IgD-negative memory B cell (primary cell): ENCODE measurements at regions not wholly inside any gene's neighbourhood (a gene's known extent, or its start where the extent isn't known, plus 50 kb on each side); places are given as distances from the start of the nearest gene placed in this dataset.
"Not testable (repeated sequence)": the region's sequence is repeated elsewhere in the genome, so short reads cannot be mapped to it uniquely, and the experiment has no call there.

Source experiments
- H3K27ac Mint-ChIP-seq, 3 donors: one replicate each; pipeline ENCODE4 v1.8.0; 2020 to 2022; ENCODE audit warnings: mild to moderate bottlenecking in 3 of 3, mixed read lengths in 3 of 3, moderate library complexity in 1 of 3
- H3K27me3 Mint-ChIP-seq: one replicate; pipeline ENCODE4 v1.8.0; 2021; ENCODE audit warnings: mixed read lengths
- H3K36me3 Mint-ChIP-seq: one replicate; pipeline ENCODE4 v1.8.0; 2020; ENCODE audit warnings: mild to moderate bottlenecking, mixed read lengths
- H3K4me1 Mint-ChIP-seq, 3 donors: one replicate each; pipeline ENCODE4 v1.8.0; 2020 to 2022; ENCODE audit warnings: mixed read lengths in 3 of 3, mild to moderate bottlenecking in 1 of 3
- H3K4me3 Mint-ChIP-seq, 4 donors: one replicate each; pipeline ENCODE4 v1.8.0; 2020 to 2022; ENCODE audit warnings: mild to moderate bottlenecking in 4 of 4, mixed read lengths in 4 of 4, moderate library complexity in 3 of 4
- H3K9me3 Mint-ChIP-seq, 3 donors: one replicate each; pipeline ENCODE4 v1.8.0; 2020 to 2021; ENCODE audit warnings: mixed read lengths in 3 of 3, mild to moderate bottlenecking in 1 of 3

DNA sequence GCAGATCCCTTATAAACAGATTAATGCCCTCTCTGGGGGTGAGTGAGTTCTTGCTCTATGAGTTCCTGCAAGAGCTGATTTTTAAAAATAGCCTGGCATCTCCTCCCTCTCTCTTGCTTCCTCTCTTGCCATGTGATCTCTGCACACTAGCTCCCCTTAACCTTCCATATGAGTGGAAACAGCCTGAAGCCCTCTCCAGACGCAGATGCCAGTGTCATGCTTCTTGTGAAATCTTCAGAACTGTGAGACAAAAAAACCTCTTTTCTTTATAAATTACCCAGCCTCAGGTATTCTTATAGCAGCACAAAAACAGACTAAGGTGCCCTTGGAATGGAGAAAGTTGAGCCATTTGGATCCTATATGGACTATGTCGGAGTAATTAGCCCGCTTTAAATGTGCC, 559.7 kb upstream of the CYLC2 start:
- no peaks in the 10 kb centered on the region for H3K4me1 Mint-ChIP-seq
- no peaks in the 10 kb centered on the region for H3K36me3 Mint-ChIP-seq
- peaks cover 2 to 4% (median 3%) of the 10 kb centered on the region in 3 donors for H3K9me3 Mint-ChIP-seq
- H3K27ac Mint-ChIP-seq: no peak overlapping the region
- no peak overlapping the region for H3K4me3 Mint-ChIP-seq
- H3K27me3 Mint-ChIP-seq: no peaks in the 10 kb centered on the region

DNA sequence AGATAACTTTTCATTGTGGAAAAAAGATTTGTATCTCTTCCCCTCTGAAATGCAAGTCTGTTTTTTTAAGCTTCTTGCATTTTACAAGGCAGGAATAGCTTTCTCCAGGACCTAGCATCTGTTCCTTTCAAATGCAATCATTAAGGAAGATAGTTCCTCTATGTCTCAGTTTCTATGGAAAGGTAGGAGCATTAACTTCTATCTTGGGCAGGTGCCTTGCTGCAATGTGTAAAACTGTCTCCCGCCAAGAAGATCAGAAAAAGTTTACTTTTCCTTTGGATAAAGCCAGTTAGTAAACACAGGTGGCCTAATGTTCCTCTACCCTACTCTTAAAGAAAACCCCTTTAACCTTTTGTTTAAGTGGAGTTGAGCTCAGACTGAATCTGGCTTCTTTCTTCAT, 560.6 kb upstream of the CYLC2 start:
- Mint-ChIP-seq H3K27me3 (no peaks in the 10 kb centered on the region), H3K36me3 (no peaks in the 10 kb centered on the region), H3K27ac (no peak overlapping the region), H3K9me3 (peaks cover 2 to 4% (median 3%) of the 10 kb centered on the region in 3 donors), H3K4me3 (no peak overlapping the region), H3K4me1 (no peaks in the 10 kb centered on the region)

- Mint-ChIP-seq H3K4me3 (no peak overlapping the region), H3K27me3 (no peaks in the 10 kb centered on the region), H3K27ac (no peak overlapping the region), H3K4me1 (no peaks in the 10 kb centered on the region), H3K9me3 (peaks cover 0 to 2% (median 1%) of the 10 kb centered on the region in 3 donors), H3K36me3 (no peaks in the 10 kb centered on the region)
These were observed 566.8 kb upstream of the CYLC2 start for GRCh38 chr9:102428305-102428704.

GRCh38 chr9:102416251-102416650, 578.9 kb upstream of the CYLC2 start:
- not testable (repeated sequence) for H3K4me1 Mint-ChIP-seq, H3K4me3 Mint-ChIP-seq, H3K27ac Mint-ChIP-seq, H3K36me3 Mint-ChIP-seq, H3K27me3 Mint-ChIP-seq
- peaks cover 0 to 15% (median 2%) of the 10 kb centered on the region in 3 donors for H3K9me3 Mint-ChIP-seq

DNA sequence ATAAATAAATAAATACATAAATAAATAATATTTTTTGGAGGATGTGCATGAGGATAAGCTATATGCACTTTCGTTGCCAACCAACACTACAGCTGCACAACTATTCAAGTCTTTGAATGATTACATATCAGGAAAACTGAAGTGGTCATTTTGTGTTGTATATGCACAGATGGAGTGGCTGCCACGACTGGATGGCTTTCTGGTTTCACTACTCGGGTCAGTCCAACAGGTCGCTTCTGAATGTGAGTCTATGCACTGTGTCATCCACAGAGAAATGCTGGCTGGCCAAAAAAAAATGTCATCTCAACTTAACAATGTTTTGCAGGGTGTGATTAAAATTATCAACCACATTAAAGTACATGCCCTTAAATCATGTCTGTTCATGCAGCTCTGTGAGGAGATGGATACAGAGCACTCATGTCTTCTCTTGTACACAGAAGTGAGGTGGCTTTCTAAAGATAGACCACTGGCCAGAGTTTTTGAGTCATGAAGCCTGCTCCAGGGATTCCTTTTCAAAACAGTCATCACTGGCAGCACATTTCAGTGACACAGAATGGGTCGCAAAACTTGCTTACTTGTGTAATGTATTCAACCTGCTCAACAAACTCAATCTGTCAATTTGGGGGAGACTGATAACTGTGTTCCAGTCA, 589.8 kb upstream of the CYLC2 start:
- Mint-ChIP-seq H3K4me3 (no peak overlapping the region), H3K36me3 (no peaks in the 10 kb centered on the region), H3K27ac (no peak overlapping the region), H3K27me3 (no peaks in the 10 kb centered on the region), H3K4me1 (no peaks in the 10 kb centered on the region), H3K9me3 (peaks cover 0 to 11% (median 2%) of the 10 kb centered on the region in 3 donors)

DNA sequence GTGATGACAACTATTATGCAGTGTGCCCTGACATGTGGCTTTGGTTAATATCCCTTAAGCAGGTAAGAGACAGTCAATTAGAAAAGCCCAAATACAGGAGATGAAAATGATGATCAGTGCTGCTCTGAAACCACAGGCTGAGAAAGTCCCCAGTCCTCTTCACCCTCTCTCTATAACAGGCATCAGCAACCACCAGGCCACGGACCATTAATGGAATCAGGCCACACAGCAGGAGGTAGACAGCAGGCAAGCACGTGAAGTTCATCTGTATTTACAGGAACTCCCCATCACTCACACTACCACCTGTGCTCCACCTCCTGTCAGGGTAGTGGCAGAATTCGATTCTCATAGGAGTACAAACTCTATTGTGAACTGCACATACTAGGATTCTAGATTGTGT, 591.6 kb upstream of the CYLC2 start:
- Mint-ChIP-seq H3K4me1 (no peaks in the 10 kb centered on the region), H3K27me3 (no peaks in the 10 kb centered on the region), H3K4me3 (no peak overlapping the region), H3K36me3 (no peaks in the 10 kb centered on the region), H3K9me3 (peaks cover 0 to 12% (median 2%) of the 10 kb centered on the region in 3 donors), H3K27ac (no peak overlapping the region)

- no peaks in the 10 kb centered on the region for H3K27me3 Mint-ChIP-seq
- H3K27ac Mint-ChIP-seq: no peak overlapping the region
- H3K9me3 Mint-ChIP-seq: peaks cover 0 to 5% (median 3%) of the 10 kb centered on the region in 3 donors
- H3K4me1 Mint-ChIP-seq: no peaks in the 10 kb centered on the region
- H3K4me3 Mint-ChIP-seq: no peak overlapping the region
- H3K36me3 Mint-ChIP-seq: no peaks in the 10 kb centered on the region
These were observed 596.9 kb upstream of the CYLC2 start for GRCh38 chr9:102398205-102398604.

- not testable (repeated sequence) for H3K27me3 Mint-ChIP-seq, H3K4me3 Mint-ChIP-seq, H3K36me3 Mint-ChIP-seq, H3K4me1 Mint-ChIP-seq, H3K27ac Mint-ChIP-seq
- peaks cover 1 to 12% (median 8%) of the 10 kb centered on the region in 3 donors for H3K9me3 Mint-ChIP-seq
These were observed 609.5 kb upstream of the CYLC2 start for GRCh38 chr9:102385620-102386019.

- Mint-ChIP-seq H3K4me1 (no peaks in the 10 kb centered on the region), H3K27me3 (no peaks in the 10 kb centered on the region), H3K9me3 (peaks cover 0 to 7% (median 0%) of the 10 kb centered on the region in 3 donors)
These were observed 624.2 kb upstream of the GRIN3A start for GRCh38 chr9:102362470-102363132.

DNA sequence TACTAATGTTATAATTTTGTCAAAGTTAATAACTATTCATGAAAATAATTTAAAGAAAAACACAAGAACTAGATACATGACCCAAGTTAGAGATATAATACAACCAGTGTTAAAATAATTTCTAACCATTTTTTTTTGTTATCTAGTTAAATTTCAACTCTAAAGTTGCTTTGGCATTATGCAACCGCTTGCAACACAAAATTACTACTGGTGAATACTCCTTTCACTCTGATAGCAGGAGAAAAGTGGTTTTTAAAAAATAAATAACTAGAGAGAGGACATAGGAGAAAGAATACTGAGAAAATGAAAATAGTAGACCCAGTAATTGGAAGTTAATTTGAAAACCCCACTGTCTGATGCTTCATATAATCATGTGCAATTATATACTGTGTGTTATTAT, 622.4 kb upstream of the GRIN3A start:
- Mint-ChIP-seq H3K9me3 (peaks cover 2 to 8% (median 6%) of the 10 kb centered on the region in 3 donors), H3K27ac (no peak overlapping the region), H3K36me3 (no peaks in the 10 kb centered on the region), H3K4me1 (no peaks in the 10 kb centered on the region), H3K27me3 (no peaks in the 10 kb centered on the region), H3K4me3 (no peak overlapping the region)

More at GRCh38 chr9:102362470-102363132, 624.2 kb upstream of the GRIN3A start:
- no peak overlapping the region for H3K27ac Mint-ChIP-seq
- no peak overlapping the region for H3K4me3 Mint-ChIP-seq
- no peaks in the 10 kb centered on the region for H3K36me3 Mint-ChIP-seq

- Mint-ChIP-seq H3K4me3 (no peak overlapping the region), H3K9me3 (peaks cover 6 to 15% (median 8%) of the 10 kb centered on the region in 3 donors), H3K27me3 (no peaks in the 10 kb centered on the region), H3K4me1 (no peaks in the 10 kb centered on the region), H3K36me3 (no peaks in the 10 kb centered on the region), H3K27ac (no peak overlapping the region)
These were observed 617.5 kb upstream of the GRIN3A start for GRCh38 chr9:102355982-102356381.

- H3K9me3 Mint-ChIP-seq: peaks cover 8 to 12% (median 9%) of the 10 kb centered on the region in 3 donors
- H3K36me3 Mint-ChIP-seq: no peaks in the 10 kb centered on the region
- no peak overlapping the region for H3K27ac Mint-ChIP-seq
- H3K4me3 Mint-ChIP-seq: no peak overlapping the region
- no peaks in the 10 kb centered on the region for H3K4me1 Mint-ChIP-seq
- no peaks in the 10 kb centered on the region for H3K27me3 Mint-ChIP-seq
These were observed 615.6 kb upstream of the GRIN3A start for GRCh38 chr9:102354041-102354440.

DNA sequence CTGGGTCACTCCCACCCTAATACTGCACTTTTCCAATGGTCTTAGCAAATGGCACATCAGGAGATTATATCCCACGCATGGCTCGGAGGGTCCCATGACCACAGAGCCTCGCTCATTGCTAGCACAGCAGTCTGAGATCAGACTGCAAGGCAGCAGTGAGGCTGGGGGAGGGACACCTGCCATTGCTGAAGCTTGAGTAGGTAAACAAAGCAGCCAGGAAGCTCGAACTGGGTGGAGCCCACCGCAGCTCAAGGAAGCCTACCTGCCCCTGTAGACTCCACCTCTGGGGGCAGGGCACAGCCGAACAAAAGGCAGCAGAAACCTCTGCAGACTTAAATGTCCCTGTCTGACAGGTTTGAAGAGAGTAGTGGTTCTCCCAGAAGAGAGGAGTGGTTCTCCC, 599.0 kb upstream of the GRIN3A start:
- H3K9me3 Mint-ChIP-seq, H3K4me3 Mint-ChIP-seq, H3K4me1 Mint-ChIP-seq, H3K27me3 Mint-ChIP-seq, H3K27ac Mint-ChIP-seq, H3K36me3 Mint-ChIP-seq: not testable (repeated sequence)

DNA sequence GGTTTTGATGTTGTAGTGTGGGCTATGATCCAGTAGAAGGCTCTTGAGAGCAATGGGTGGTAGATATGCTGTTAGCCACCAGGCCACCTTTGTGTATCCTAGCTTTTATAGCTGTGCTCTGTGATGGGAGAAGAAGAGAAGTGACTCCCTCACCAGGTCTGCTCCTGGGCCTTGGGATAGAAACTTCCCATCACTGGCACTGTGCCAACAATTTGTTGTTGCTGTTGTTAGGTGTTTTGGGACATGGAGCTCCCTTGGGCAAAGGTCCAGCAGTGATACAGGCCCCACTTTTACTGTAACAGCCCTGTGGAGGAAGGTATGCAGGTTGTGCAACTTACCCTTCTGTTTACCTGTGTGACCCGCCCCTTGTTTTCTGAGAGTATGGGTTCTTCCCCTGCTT, 570.9 kb upstream of the GRIN3A start:
- Mint-ChIP-seq H3K4me1 (no peaks in the 10 kb centered on the region), H3K36me3 (peaks cover 2% of the 10 kb centered on the region), H3K9me3 (peaks cover 5 to 11% (median 7%) of the 10 kb centered on the region in 3 donors), H3K27ac (no peak overlapping the region), H3K4me3 (no peak overlapping the region), H3K27me3 (no peaks in the 10 kb centered on the region)

DNA sequence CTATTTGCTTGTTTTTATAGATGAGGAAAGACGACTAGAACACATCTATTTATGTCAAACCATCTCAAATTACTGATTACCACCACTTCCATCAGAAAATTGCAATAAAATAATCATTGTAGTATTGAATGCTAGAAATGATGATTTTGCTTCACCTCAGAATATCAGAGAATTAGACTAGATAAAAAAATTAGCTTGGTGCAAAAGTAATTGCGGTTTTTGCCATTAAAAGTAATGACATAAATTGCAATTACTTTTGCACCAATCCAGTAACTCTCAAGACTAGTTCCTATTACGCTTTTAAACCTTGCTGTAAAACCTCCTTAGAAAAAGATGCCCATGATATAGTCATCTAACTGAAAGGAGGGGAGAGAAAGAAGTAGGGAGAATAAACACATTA, 556.7 kb upstream of the GRIN3A start:
- no peaks in the 10 kb centered on the region for H3K9me3 Mint-ChIP-seq
- H3K4me1 Mint-ChIP-seq: no peaks in the 10 kb centered on the region
- H3K4me3 Mint-ChIP-seq: no peak overlapping the region
- H3K27me3 Mint-ChIP-seq: no peaks in the 10 kb centered on the region
- no peaks in the 10 kb centered on the region for H3K36me3 Mint-ChIP-seq
- no peak overlapping the region for H3K27ac Mint-ChIP-seq

DNA sequence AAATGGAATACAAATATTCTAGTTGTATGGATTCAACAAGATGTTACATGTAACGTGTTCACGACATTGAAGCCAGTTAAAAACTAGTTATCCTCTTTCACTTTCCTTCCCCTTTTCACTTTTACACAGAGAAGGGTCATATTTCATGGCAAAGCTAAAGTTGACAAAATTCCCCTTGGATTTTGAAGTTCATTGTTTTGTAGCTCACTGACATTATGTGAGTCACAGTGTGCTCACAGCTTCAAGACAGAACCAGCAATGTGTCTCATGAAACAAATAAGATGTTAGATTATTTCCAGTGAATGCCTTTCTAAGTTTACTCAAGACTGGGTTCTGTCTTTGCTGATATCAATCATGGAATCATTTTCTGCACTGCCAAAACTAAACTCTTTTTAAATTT, 535.5 kb upstream of the GRIN3A start:
- Mint-ChIP-seq H3K36me3 (no peaks in the 10 kb centered on the region), H3K9me3 (peaks cover 0 to 5% (median 4%) of the 10 kb centered on the region in 3 donors), H3K27ac (no peak overlapping the region), H3K4me1 (no peaks in the 10 kb centered on the region), H3K4me3 (no peak overlapping the region), H3K27me3 (no peaks in the 10 kb centered on the region)
